Transverse colon (tissue), 4 donors: ENCODE measurements at regions not wholly inside any gene's neighbourhood (a gene's known extent, or its start where the extent isn't known, plus 50 kb on each side); places are given as distances from the start of the nearest gene placed in this dataset.

Experiments
- DNase-seq: peaks from one replicate; pipeline ENCODE4 v3.0.0-alpha.2; 2019
- H3K27ac ChIP-seq, 4 donors: fragments of 200-600 bp; sonication (generic); 2 replicates each; pipeline ENCODE4 v1.5.1; 2016 to 2018; ENCODE audit warnings: inconsistent platforms in 4 of 4
- H3K27me3 ChIP-seq: fragments of 200-600 bp; sonication (generic); 2 replicates; pipeline ENCODE4 v1.5.1; 2017; ENCODE audit warnings: inconsistent platforms
- H3K36me3 ChIP-seq, 4 donors: fragments of 200-600 bp; sonication (generic); 2 replicates each; pipeline ENCODE4 v1.5.1; 2017 to 2019; ENCODE audit warnings: inconsistent platforms in 4 of 4
- H3K4me1 ChIP-seq, 4 donors: fragments of 200-600 bp; sonication (generic); 2 replicates each; pipeline ENCODE4 v1.5.1; 2017 to 2020; ENCODE audit warnings: inconsistent platforms in 4 of 4
- H3K4me3 ChIP-seq, 4 donors: fragments of 200-600 bp; sonication (generic); 1 replicate in 1 of 4; 2 replicates in 3 of 4; pipeline versions ENCODE4 v1.5.1 to v1.6.1; 2017 to 2019; ENCODE audit warnings: inconsistent platforms in 4 of 4
- H3K9me3 ChIP-seq, 2 donors: fragments of 200-600 bp; sonication (generic); 2 replicates each; pipeline ENCODE4 v1.5.1; 2017 to 2019; ENCODE audit warnings: inconsistent platforms in 2 of 2
- CTCF ChIP-seq, 5 experiments: fragments of 200-600 bp in 3 of 5; fragments of 450-650 bp in 2 of 5; sonication (generic) in 3 of 5; IDR thresholded peaks; 1 replicate in 2 of 5; 2 replicates in 3 of 5; pipeline ENCODE4 v1.5.1; 2016 to 2017; ENCODE audit warnings: antibody characterized with exemption in 5 of 5, inconsistent platforms in 3 of 5, mild to moderate bottlenecking in 2 of 5, moderate library complexity in 1 of 5
- EP300 ChIP-seq: sonication (generic); formaldehyde crosslinking; IDR thresholded peaks from one replicate; pipeline ENCODE4 v1.6.1; 2017; ENCODE audit warnings: antibody characterized with exemption, low read depth
- POLR2A ChIP-seq: fragments of 450-650 bp; IDR thresholded peaks from one replicate; pipeline ENCODE4 v1.6.1; 2016; ENCODE audit warnings: antibody characterized with exemption, mild to moderate bottlenecking, moderate library complexity
- POLR2AphosphoS5 ChIP-seq, 3 donors: sonication (generic); formaldehyde crosslinking; IDR thresholded peaks; one replicate each; pipeline ENCODE4 v1.6.1; 2016; ENCODE audit warnings: antibody characterized with exemption in 3 of 3
- WGBS, 2 donors: methylation state at CpG; one replicate each; pipeline ENCODE4 v1.1.5; 2018; ENCODE audit warnings: low coverage in 1 of 2; 5-methylcytosine and 5-hydroxymethylcytosine counted together
- in situ Hi-C, 4 donors: fragments of 200-750 bp; cut with MboI; loops; one replicate each; pipeline versions ENCODE4 v1.15.0 to v1.15.1; 2017; ENCODE audit warnings: low sequenced_read_pairs in 3 of 4, low pct_ligation_motif_present in 1 of 4, low pct_unique_long_range_greater_than_20kb in 1 of 4
- intact Hi-C: fragments of 100-400 bp; cut with DNase I; formaldehyde crosslinking; loops from one replicate; pipeline ENCODE4 v1.15.1; 2023; ENCODE audit warnings: low total_unique reads

GRCh38 chr10:53430974-53431373 is 658.4 kb upstream of the MBL2 start:
- Histone ChIP-seq H3K9me3 (no peaks in the 10 kb centered on the region), H3K4me1 (no peaks in the 10 kb centered on the region), H3K36me3 (no peaks in the 10 kb centered on the region), H3K27me3 (no peaks in the 10 kb centered on the region), H3K4me3 (no peak overlapping the region), H3K27ac (no peak overlapping the region)
- no peak for DNase-seq
- in situ Hi-C loops (no loop called here), intact Hi-C loops (no loop called here)
- TF ChIP-seq CTCF (IDR thresholded peaks at IDR 0.05) = no peak
- no peak for TF ChIP-seq POLR2A
- TF ChIP-seq EP300 = no peak
- TF ChIP-seq POLR2AphosphoS5 (IDR thresholded peaks at IDR 0.05) = no peak
- 76 to 90% methylated on average over 4 of the region's 4 CpGs for WGBS, 2 donors

DNA sequence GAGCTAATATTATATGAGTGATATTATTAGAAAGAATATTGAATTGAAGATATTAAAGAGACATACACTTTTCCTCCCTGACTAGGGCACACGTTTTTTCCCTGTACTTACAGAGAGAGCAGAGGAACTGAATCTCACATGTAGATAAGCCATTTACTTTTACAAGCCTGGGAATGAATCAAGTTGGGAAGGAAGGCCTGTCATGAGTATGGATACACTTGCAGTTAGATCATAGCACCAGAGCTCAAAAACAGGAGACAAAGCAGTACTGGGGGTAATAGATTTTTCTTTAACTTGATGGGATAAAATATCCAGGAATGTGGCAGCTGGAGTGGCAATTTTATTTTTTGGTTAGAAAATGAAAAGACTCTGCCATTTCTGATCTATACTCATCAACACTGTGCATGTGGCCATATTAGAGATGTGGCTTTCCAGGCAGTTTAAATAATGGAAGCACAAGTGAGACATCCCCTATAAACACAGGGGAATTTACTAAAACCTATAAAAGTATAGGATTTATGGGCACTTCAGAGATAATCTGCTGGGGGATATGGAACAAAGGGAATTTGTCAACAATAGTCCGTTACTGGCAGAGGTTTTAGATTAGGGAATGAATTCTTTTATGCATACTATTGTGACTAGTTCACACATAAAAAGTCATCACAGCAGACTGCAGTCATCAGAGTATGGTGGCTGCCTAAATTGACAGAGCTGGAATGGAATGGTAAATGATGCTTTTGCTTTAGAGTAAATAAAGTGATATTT is 657.7 kb upstream of the MBL2 start:
- Histone ChIP-seq H3K36me3 (no peaks in the 10 kb centered on the region), H3K27me3 (no peaks in the 10 kb centered on the region), H3K4me1 (no peaks in the 10 kb centered on the region), H3K9me3 (no peaks in the 10 kb centered on the region), H3K4me3 (no peak overlapping the region), H3K27ac (no peak overlapping the region)
- TF ChIP-seq EP300 (no peak), POLR2AphosphoS5 (IDR thresholded peaks at IDR 0.05) (no peak), POLR2A (no peak)
- intact Hi-C loops = no loop called here
- DNase-seq = no peak
- in situ Hi-C loops = no loop called here
- 22 to 33% methylated on average over 2 of the region's 2 CpGs for WGBS, 2 donors

- no peaks in the 10 kb centered on the region for H3K36me3 ChIP-seq
- H3K4me1 ChIP-seq = no peaks in the 10 kb centered on the region
- intact Hi-C loops = no loop called here
- WGBS, 2 donors = 59 to 69% methylated on average over 3 to 5 of the region's 5 CpGs
- DNase-seq = no peak
- no peak overlapping the region for H3K27ac ChIP-seq
- no peaks in the 10 kb centered on the region for H3K9me3 ChIP-seq
- TF ChIP-seq POLR2AphosphoS5 (IDR thresholded peaks at IDR 0.05) (no peak), POLR2A (no peak), CTCF (IDR thresholded peaks at IDR 0.05) (no peak), EP300 (no peak)
- in situ Hi-C loops = no loop called here
- no peak overlapping the region for H3K4me3 ChIP-seq
- H3K27me3 ChIP-seq = no peaks in the 10 kb centered on the region
Observed at GRCh38 chr10:53422223-53422888, 649.8 kb upstream of the MBL2 start.

DNA sequence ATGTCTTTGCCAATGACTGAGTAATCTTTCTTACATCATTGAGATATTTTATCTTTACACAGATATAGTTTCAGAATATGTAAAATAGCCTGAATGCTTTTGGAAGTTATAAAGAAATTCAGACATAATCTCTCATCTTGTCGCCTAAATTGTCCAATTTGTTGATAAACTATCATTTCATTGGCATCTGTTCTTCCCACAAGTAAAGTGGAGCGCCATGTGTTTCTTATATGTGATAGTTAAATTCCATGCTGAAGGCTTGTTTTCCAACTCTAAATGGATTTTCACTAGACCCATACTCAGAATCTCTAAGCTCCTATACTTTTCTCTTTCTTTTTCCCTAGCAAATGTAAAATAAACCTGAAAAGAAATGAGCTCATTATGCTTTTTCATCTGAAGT is 640.1 kb upstream of the MBL2 start:
- Histone ChIP-seq H3K27me3 (no peaks in the 10 kb centered on the region), H3K27ac (no peak overlapping the region)

More for the DNA sequence above, 640.1 kb upstream of the MBL2 start:
- in situ Hi-C loops = no loop called here
- Histone ChIP-seq H3K4me3 (no peak overlapping the region), H3K36me3 (no peaks in the 10 kb centered on the region), H3K9me3 (no peaks in the 10 kb centered on the region), H3K4me1 (no peaks in the 10 kb centered on the region)
- TF ChIP-seq POLR2A (no peak), POLR2AphosphoS5 (IDR thresholded peaks at IDR 0.05) (no peak), CTCF (IDR thresholded peaks at IDR 0.05) (no peak), EP300 (no peak)
- intact Hi-C loops = no loop called here
- 61 to 77% methylated on average over 2 of the region's 2 CpGs for WGBS, 2 donors
- DNase-seq = no peak
